Liver (tissue), 8 donors: ENCODE measurements at regions not wholly inside any gene's neighbourhood (a gene's known extent, or its start where the extent isn't known, plus 50 kb on each side); places are given as distances from the start of the nearest gene placed in this dataset.

Source experiments
- DNase-seq: peaks from one replicate; pipeline ENCODE4 v3.0.0-alpha.2; 2017; ENCODE audit warnings: low spot score
- H3K27ac ChIP-seq, 2 donors: one replicate each; pipeline ENCODE4 v1.7.0; 2013; ENCODE audit warnings: inconsistent platforms in 2 of 2, low read length in 2 of 2, control low read depth in 1 of 2, low read depth in 1 of 2, mild to moderate bottlenecking in 1 of 2
- H3K27me3 ChIP-seq, 4 donors: one replicate each; pipeline versions ENCODE4 v1.6.1 to v1.7.0; 2013; ENCODE audit warnings: low read length in 3 of 4, inconsistent platforms in 1 of 4, mild to moderate bottlenecking in 1 of 4, moderate library complexity in 1 of 4; ENCODE audit not compliant: control insufficient read depth in 4 of 4, insufficient read depth in 4 of 4
- H3K36me3 ChIP-seq, 4 donors: one replicate each; pipeline versions ENCODE4 v1.6.1 to v1.7.0; 2013; ENCODE audit warnings: low read length in 3 of 4, mild to moderate bottlenecking in 3 of 4, low read depth in 1 of 4, moderate library complexity in 1 of 4; ENCODE audit not compliant: control insufficient read depth in 4 of 4, insufficient read depth in 3 of 4
- H3K4me1 ChIP-seq, 4 donors: one replicate each; pipeline versions ENCODE4 v1.6.1 to v1.7.0; 2013; ENCODE audit warnings: low read length in 3 of 4, mild to moderate bottlenecking in 3 of 4, moderate library complexity in 1 of 4; ENCODE audit not compliant: control insufficient read depth in 4 of 4, insufficient read depth in 4 of 4
- H3K4me3 ChIP-seq, 3 donors: one replicate each; pipeline versions ENCODE4 v1.6.1 to v1.7.0; 2013; ENCODE audit warnings: low read length in 3 of 3, control low read depth in 1 of 3, low read depth in 1 of 3, mild to moderate bottlenecking in 1 of 3
- H3K9ac ChIP-seq, 2 donors: one replicate each; pipeline ENCODE4 v1.7.0; 2013; ENCODE audit warnings: low read length in 2 of 2, mild to moderate bottlenecking in 2 of 2, moderate library complexity in 2 of 2, control low read depth in 1 of 2, low read depth in 1 of 2
- H3K9me3 ChIP-seq, 4 donors: one replicate each; pipeline versions ENCODE4 v1.6.1 to v1.7.0; 2013; ENCODE audit warnings: low read length in 3 of 4; ENCODE audit not compliant: control insufficient read depth in 4 of 4
- CTCF ChIP-seq: fragments of 150-350 bp; IDR thresholded peaks from 2 replicates; pipeline ENCODE4 v1.5.1; 2017; ENCODE audit warnings: improper control_type of control experiment, low read depth, low read length; ENCODE audit not compliant: missing input control
- FOXA1 ChIP-seq: IDR thresholded peaks from 2 replicates; pipeline ENCODE4 v1.6.1; 2016; ENCODE audit warnings: antibody characterized with exemption
- GABPA ChIP-seq, 2 donors: IDR thresholded peaks in 1 of 2; conservative IDR thresholded peaks in 1 of 2; 2 replicates each; pipeline ENCODE4 v1.6.1; 2016; ENCODE audit warnings: antibody characterized with exemption in 2 of 2, mild to moderate bottlenecking in 1 of 2, moderate library complexity in 1 of 2
- HNF4A ChIP-seq, 2 donors: conservative IDR thresholded peaks; 2 replicates each; pipeline ENCODE4 v1.6.1; 2016; ENCODE audit warnings: antibody characterized with exemption in 2 of 2, mild to moderate bottlenecking in 2 of 2
- HNF4G ChIP-seq: IDR thresholded peaks from 2 replicates; pipeline ENCODE4 v1.6.1; 2016; ENCODE audit warnings: antibody characterized with exemption
- JUND ChIP-seq, 2 donors: IDR thresholded peaks; 2 replicates each; pipeline ENCODE4 v1.6.1; 2016; ENCODE audit warnings: antibody characterized with exemption in 2 of 2
- NR2F2 ChIP-seq: IDR thresholded peaks from 2 replicates; pipeline ENCODE4 v1.6.1; 2016; ENCODE audit warnings: antibody characterized with exemption
- RAD21 ChIP-seq, 2 donors: IDR thresholded peaks; 2 replicates each; pipeline ENCODE4 v1.6.1; 2016; ENCODE audit warnings: antibody characterized with exemption in 2 of 2, mild to moderate bottlenecking in 2 of 2
- REST ChIP-seq: IDR thresholded peaks from 2 replicates; pipeline ENCODE4 v1.6.1; 2016; ENCODE audit warnings: antibody characterized with exemption, mild to moderate bottlenecking
- RXRA ChIP-seq, 2 donors: IDR thresholded peaks; 2 replicates each; pipeline ENCODE4 v1.6.1; 2017 to 2018; ENCODE audit warnings: antibody characterized with exemption in 2 of 2, mild to moderate bottlenecking in 1 of 2
- TAF1 ChIP-seq: conservative IDR thresholded peaks from 2 replicates; pipeline ENCODE4 v1.6.1; 2016; ENCODE audit warnings: antibody characterized with exemption, mild to moderate bottlenecking
- YY1 ChIP-seq: IDR thresholded peaks from 2 replicates; pipeline ENCODE4 v1.6.1; 2016; ENCODE audit warnings: antibody characterized with exemption, mild to moderate bottlenecking
- ZBTB33 ChIP-seq: IDR thresholded peaks from 2 replicates; pipeline ENCODE4 v1.6.1; 2016; ENCODE audit warnings: antibody characterized with exemption
- WGBS: extraction: QIAGEN DNeasy Blood & Tissue Kit; methylation state at CpG from one replicate; pipeline ENCODE4 v1.1.7; 2013; 5-methylcytosine and 5-hydroxymethylcytosine counted together
- donor health status: healthy.
- donor health status: healthy.
- donor health status: healthy.
- donor health status: healthy.
- donor health status: healthy.

GRCh38 chr3:94772402-94772801, 709.5 kb downstream of the NSUN3 start (continued):
- no peak for TF ChIP-seq GABPA (IDR thresholded peaks at IDR 0.05 in 1 of 2, conservative IDR thresholded peaks at IDR 0.05 in 1 of 2)

GRCh38 chr3:94775746-94776145, 712.9 kb downstream of the NSUN3 start:
- no peak for DNase-seq
- no peaks in the 10 kb centered on the region for H3K36me3 ChIP-seq
- TF ChIP-seq CTCF (no peak), REST (no peak), YY1 (no peak), RAD21 (IDR thresholded peaks at IDR 0.05) (no peak), ZBTB33 (no peak), RXRA (IDR thresholded peaks at IDR 0.05) (no peak)
- no peaks in the 10 kb centered on the region for H3K9me3 ChIP-seq
- H3K4me3 ChIP-seq: no peak overlapping the region
- H3K9ac ChIP-seq: no peak overlapping the region
- WGBS: 57% methylated on average over 2 of the region's 2 CpGs
- H3K27ac ChIP-seq: no peak overlapping the region
- no peaks in the 10 kb centered on the region for H3K27me3 ChIP-seq
- no peaks in the 10 kb centered on the region for H3K4me1 ChIP-seq

- H3K4me3 ChIP-seq: no peak overlapping the region
- no peak for DNase-seq
- 58% methylated on average over 3 of the region's 3 CpGs for WGBS
- H3K27me3 ChIP-seq: no peaks in the 10 kb centered on the region
- no peaks in the 10 kb centered on the region for H3K9me3 ChIP-seq
- no peak overlapping the region for H3K27ac ChIP-seq
- H3K36me3 ChIP-seq: no peaks in the 10 kb centered on the region
- H3K4me1 ChIP-seq: no peaks in the 10 kb centered on the region
- TF ChIP-seq NR2F2: no peak
- no peak for TF ChIP-seq GABPA (IDR thresholded peaks at IDR 0.05 in 1 of 2, conservative IDR thresholded peaks at IDR 0.05 in 1 of 2)
- TF ChIP-seq RAD21 (IDR thresholded peaks at IDR 0.05): no peak
- TF ChIP-seq TAF1: no peak
- TF ChIP-seq FOXA1: no peak
- TF ChIP-seq ZBTB33: no peak
- TF ChIP-seq HNF4A (conservative IDR thresholded peaks at IDR 0.05): no peak
- TF ChIP-seq JUND (IDR thresholded peaks at IDR 0.05): no peak
- TF ChIP-seq YY1: no peak
- TF ChIP-seq RXRA (IDR thresholded peaks at IDR 0.05): no peak
- no peak for TF ChIP-seq HNF4G
- TF ChIP-seq CTCF: no peak
- no peak overlapping the region for H3K9ac ChIP-seq
Measured at GRCh38 chr3:94776401-94776915, 713.6 kb downstream of the NSUN3 start.
